ENCODE measurements at regions not wholly inside any gene's neighbourhood (a gene's known extent, or its start where the extent isn't known, plus 50 kb on each side); places are given as distances from the start of the nearest gene placed in this dataset.

DNA sequence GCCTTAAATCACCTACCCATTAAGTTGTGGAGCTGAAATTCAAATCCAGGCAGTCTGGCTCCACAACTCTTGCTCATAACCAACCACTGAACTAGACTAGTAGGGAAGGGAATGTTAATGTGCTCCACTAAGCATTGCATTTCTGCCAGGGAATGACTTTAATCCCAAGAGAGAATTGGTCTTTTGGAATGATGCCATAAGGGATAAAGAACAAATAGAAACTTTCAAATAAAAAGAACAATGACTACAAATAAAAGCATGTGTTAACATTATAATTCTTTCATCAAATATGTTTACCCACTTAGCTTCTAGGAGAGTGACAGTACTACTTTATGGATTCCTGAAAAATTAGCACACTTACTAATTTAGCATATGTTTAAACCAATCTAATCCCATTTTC lies 905.9 kb downstream of the CENPC start:
- TF ChIP-seq, protein P1, sequence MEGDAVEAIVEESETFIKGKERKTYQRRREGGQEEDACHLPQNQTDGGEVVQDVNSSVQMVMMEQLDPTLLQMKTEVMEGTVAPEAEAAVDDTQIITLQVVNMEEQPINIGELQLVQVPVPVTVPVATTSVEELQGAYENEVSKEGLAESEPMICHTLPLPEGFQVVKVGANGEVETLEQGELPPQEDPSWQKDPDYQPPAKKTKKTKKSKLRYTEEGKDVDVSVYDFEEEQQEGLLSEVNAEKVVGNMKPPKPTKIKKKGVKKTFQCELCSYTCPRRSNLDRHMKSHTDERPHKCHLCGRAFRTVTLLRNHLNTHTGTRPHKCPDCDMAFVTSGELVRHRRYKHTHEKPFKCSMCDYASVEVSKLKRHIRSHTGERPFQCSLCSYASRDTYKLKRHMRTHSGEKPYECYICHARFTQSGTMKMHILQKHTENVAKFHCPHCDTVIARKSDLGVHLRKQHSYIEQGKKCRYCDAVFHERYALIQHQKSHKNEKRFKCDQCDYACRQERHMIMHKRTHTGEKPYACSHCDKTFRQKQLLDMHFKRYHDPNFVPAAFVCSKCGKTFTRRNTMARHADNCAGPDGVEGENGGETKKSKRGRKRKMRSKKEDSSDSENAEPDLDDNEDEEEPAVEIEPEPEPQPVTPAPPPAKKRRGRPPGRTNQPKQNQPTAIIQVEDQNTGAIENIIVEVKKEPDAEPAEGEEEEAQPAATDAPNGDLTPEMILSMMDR (IDR thresholded peaks at IDR 0.05): no peak
- no peak for TF ChIP-seq POLR2A (IDR thresholded peaks at IDR 0.05)
